Right cardiac atrium (tissue), 5 donors: ENCODE measurements at regions not wholly inside any gene's neighbourhood (a gene's known extent, or its start where the extent isn't known, plus 50 kb on each side); places are given as distances from the start of the nearest gene placed in this dataset.
A peak's percentile ranks its signal among the peaks of the same experiment; 100 is the strongest.

Experiments
- ATAC-seq, 2 donors: fragments of 200-7000 bp; cut with Tn5 transposase; one replicate each; pipeline versions ENCODE4 v1.8.0 to v1.9.1; 2020; ENCODE audit warnings: moderate library complexity in 2 of 2, mild to moderate bottlenecking in 1 of 2
- DNase-seq, 3 donors: peaks; one replicate each; pipeline ENCODE4 v3.0.0-alpha.2; 2020
- H3K27ac ChIP-seq: one replicate; pipeline ENCODE4 v1.5.1; 2013; ENCODE audit warnings: mild to moderate bottlenecking, low read length, control low read depth, moderate library complexity
- H3K27me3 ChIP-seq: one replicate; pipeline ENCODE4 v1.6.1; 2013; ENCODE audit not compliant: control insufficient read depth, insufficient read depth
- H3K4me1 ChIP-seq: one replicate; pipeline ENCODE4 v1.6.1; 2013; ENCODE audit warnings: low read length; ENCODE audit not compliant: control insufficient read depth, insufficient read depth
- H3K4me3 ChIP-seq: one replicate; pipeline ENCODE4 v1.5.1; 2013; ENCODE audit warnings: low read length, control low read depth
- H3K9me3 ChIP-seq: one replicate; pipeline ENCODE4 v1.6.1; 2013; ENCODE audit warnings: low read length; ENCODE audit not compliant: control insufficient read depth
- WGBS: extraction: QIAGEN DNeasy Blood & Tissue Kit; methylation state at CpG from one replicate; pipeline ENCODE4 v1.1.7; 2013; 5-methylcytosine and 5-hydroxymethylcytosine counted together
- intact Hi-C, 4 donors: fragments of 100-400 bp; cut with DNase I; formaldehyde crosslinking; loops; one replicate each; pipeline versions ENCODE4 v1.11.0 to v1.14.0; 2022 to 2023
- donor health status: healthy with polysubstance abuse.
- donor health status: DM: no; HTN: yes; CAD: no.
- donor health status: DM: no; HTN: no; CAD: no.
- donor health status: DM: no; HTN: yes; CAD: no; lungs with severe emphysema.
- donor health status: DM: yes; HTN: yes; CAD: no.

DNA sequence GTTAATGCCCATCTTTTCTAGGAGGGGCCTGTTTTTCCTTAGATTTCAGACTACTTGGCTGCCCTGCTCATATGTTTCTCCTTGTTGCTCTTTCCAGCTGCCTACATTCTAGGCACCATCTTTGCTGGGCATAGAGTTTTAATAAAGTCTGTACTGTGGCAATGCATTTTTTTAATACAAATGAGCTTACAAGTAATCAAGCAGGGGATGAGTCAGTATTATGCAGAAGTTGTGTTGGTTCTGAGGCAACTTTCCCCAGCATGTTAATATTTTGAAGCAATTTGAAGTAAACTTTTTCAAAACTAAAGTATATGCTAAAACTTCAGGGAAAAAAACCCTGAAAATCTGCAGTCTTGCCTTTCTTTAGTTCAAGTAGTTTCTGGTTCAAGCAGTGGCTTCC lies 372.0 kb upstream of the GATB start:
- intact Hi-C loops, result no loop called here
- DNase-seq, result no peak
- Histone ChIP-seq H3K27me3 (no peaks in the 10 kb centered on the region), H3K4me1 (no peaks in the 10 kb centered on the region), H3K9me3 (no peaks in the 10 kb centered on the region), H3K27ac (no peak overlapping the region), H3K4me3 (no peak overlapping the region)
- no peak for ATAC-seq

GRCh38 chr4:152128356-152128755 lies 367.5 kb upstream of the GATB start:
- ATAC-seq, result no peak
- intact Hi-C loops, result no loop called here

DNA sequence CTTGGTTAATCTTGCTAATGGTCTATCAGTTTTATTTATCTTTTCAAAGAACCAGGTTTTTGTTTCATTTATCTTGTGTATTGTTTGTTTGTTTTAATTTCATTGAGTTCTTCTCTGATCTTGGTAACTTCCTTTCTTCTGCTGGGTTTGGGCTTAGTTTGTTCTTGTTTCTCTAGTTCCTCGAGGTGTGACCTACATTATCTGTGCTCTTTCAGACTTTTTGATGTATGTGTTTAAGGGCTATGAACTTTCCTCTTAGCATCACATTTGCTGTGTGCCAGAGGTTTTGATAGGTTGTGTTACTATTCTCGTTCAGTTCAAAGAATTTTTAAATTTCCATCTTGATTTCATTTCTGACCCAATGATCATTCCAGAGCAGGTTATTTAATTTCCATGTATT lies 365.4 kb upstream of the GATB start:
- H3K27ac ChIP-seq, result no peak overlapping the region
- no peak for ATAC-seq
- no peaks in the 10 kb centered on the region for H3K4me1 ChIP-seq
- DNase-seq, result no peak
- intact Hi-C loops, result no loop called here
- no peak overlapping the region for H3K4me3 ChIP-seq
- 81% methylated on average over 2 of the region's 2 CpGs for WGBS
- no peaks in the 10 kb centered on the region for H3K9me3 ChIP-seq
- H3K27me3 ChIP-seq, result no peaks in the 10 kb centered on the region

More at GRCh38 chr4:152128356-152128755, 367.5 kb upstream of the GATB start:
- Histone ChIP-seq H3K4me3 (no peak overlapping the region), H3K4me1 (no peaks in the 10 kb centered on the region), H3K27ac (no peak overlapping the region), H3K27me3 (no peaks in the 10 kb centered on the region), H3K9me3 (no peaks in the 10 kb centered on the region)
- 80% methylated on average over 1 of the region's 1 CpG for WGBS
- DNase-seq, result no peak

- Histone ChIP-seq H3K9me3 (no peaks in the 10 kb centered on the region), H3K27ac (no peak overlapping the region), H3K4me1 (peaks cover 4% of the 10 kb centered on the region), H3K4me3 (no peak overlapping the region), H3K27me3 (no peaks in the 10 kb centered on the region)
- DNase-seq, result no peak
- no peak for ATAC-seq
- intact Hi-C loops, result no loop called here
- 77% methylated on average over 12 of the region's 12 CpGs for WGBS
These were observed 358.2 kb upstream of the GATB start for GRCh38 chr4:152118819-152119553.

GRCh38 chr4:152117933-152118507 lies 357.2 kb upstream of the GATB start:
- ATAC-seq, result no peak
- DNase-seq, result no peak
- H3K4me1 ChIP-seq, result peaks cover 8% of the 10 kb centered on the region
- H3K9me3 ChIP-seq, result no peaks in the 10 kb centered on the region
- H3K4me3 ChIP-seq, result no peak overlapping the region
- WGBS, result 79% methylated on average over 8 of the region's 8 CpGs
- intact Hi-C loops, result no loop called here
- H3K27me3 ChIP-seq, result no peaks in the 10 kb centered on the region
- no peak overlapping the region for H3K27ac ChIP-seq

DNA sequence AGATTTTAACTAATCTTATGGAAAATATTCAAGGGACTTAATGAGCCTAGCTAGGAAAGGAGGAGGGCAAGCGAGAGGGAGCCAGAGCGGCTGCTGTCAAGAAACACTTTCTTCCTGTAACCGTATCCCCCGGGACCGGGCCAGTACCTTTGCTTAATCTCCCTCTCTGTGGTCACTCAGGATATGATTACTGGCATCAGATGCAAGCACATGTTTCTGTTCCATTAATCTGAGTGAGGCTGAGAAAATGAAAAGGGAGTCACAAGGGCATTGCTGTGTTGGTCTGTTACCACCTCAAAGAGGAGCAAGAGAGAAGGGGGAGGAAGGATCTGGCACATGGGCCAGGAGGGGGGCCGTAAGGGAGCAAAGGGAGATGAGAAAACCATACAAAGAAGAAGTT lies 356.7 kb upstream of the GATB start:
- no peaks in the 10 kb centered on the region for H3K27me3 ChIP-seq
- H3K4me1 ChIP-seq, result peaks cover 10% of the 10 kb centered on the region
- H3K27ac ChIP-seq, result no peak overlapping the region
- peak in 1 of 2 donors; percentile 68 for ATAC-seq
- DNase-seq, result no peak
- H3K9me3 ChIP-seq, result no peaks in the 10 kb centered on the region
- 59% methylated on average over 6 of the region's 6 CpGs for WGBS
- no peak overlapping the region for H3K4me3 ChIP-seq
- intact Hi-C loops, result no loop called here

GRCh38 chr4:152117054-152117453 lies 356.2 kb upstream of the GATB start:
- WGBS, result 87% methylated on average over 3 of the region's 3 CpGs
- DNase-seq, result no peak
- peaks cover 13% of the 10 kb centered on the region for H3K4me1 ChIP-seq
- ATAC-seq, result no peak
- H3K4me3 ChIP-seq, result no peak overlapping the region
- no peaks in the 10 kb centered on the region for H3K27me3 ChIP-seq
- H3K27ac ChIP-seq, result no peak overlapping the region
- no peaks in the 10 kb centered on the region for H3K9me3 ChIP-seq
- intact Hi-C loops, result no loop called here

DNA sequence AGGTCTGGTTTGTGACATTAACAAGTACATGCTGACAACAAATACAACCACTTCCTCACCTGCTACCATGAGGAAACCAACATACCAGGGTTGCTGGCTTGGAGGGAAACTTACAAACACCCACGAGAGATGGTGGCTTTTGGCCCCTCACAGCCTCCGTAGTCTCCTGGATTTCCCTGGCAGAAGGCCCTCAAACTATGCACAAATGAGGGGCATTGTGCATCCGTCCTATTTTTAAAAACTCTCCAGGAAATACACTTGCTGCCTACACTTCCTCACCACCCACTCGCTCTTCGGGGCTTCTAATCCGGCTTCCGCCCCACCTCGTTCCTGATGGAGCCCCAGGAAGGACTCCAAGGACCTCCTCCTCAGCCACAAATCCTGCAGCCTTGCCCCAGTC lies 355.0 kb upstream of the GATB start:
- H3K4me3 ChIP-seq, result no peak overlapping the region
- ATAC-seq, result peak in 1 of 2 donors; percentile 15
- no peaks in the 10 kb centered on the region for H3K27me3 ChIP-seq
- WGBS, result 35% methylated on average over 8 of the region's 8 CpGs
- DNase-seq, result peak in 1 of 3 donors; percentile 38
- peaks cover 15% of the 10 kb centered on the region for H3K4me1 ChIP-seq
- no peak overlapping the region for H3K27ac ChIP-seq
- intact Hi-C loops, result no loop called here
- no peaks in the 10 kb centered on the region for H3K9me3 ChIP-seq

GRCh38 chr4:152115118-152115517 lies 354.3 kb upstream of the GATB start:
- DNase-seq, result no peak
- Histone ChIP-seq H3K27me3 (no peaks in the 10 kb centered on the region), H3K27ac (no peak overlapping the region), H3K9me3 (no peaks in the 10 kb centered on the region), H3K4me1 (peaks cover 15% of the 10 kb centered on the region), H3K4me3 (no peak overlapping the region)
- ATAC-seq, result no peak
- intact Hi-C loops, result no loop called here
- WGBS, result 70% methylated on average over 3 of the region's 3 CpGs

DNA sequence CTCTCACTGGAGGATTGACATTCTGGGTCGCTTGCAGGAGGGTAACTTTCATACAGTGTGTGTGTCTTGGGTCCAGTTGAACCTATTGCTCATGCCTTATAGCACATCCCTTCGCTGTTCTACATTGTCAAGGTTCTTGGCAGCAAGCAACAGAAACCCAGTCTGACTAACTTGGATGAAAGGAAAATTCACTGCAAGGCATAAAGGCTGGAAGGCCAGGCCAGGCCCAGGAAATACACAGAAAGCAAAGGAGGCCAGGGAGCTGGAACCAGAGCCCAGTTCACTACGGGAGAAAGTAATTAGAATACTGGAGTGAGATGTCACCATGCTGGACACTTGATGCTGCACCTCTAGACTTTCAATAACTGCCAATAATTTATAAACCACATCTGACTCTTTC lies 353.8 kb upstream of the GATB start:
- WGBS, result 49% methylated on average over 3 of the region's 3 CpGs
- ATAC-seq (no peak), DNase-seq (no peak)
- Histone ChIP-seq H3K27ac (no peak overlapping the region), H3K9me3 (no peaks in the 10 kb centered on the region), H3K27me3 (no peaks in the 10 kb centered on the region), H3K4me3 (no peak overlapping the region), H3K4me1 (peaks cover 15% of the 10 kb centered on the region)
- intact Hi-C loops, result no loop called here

DNA sequence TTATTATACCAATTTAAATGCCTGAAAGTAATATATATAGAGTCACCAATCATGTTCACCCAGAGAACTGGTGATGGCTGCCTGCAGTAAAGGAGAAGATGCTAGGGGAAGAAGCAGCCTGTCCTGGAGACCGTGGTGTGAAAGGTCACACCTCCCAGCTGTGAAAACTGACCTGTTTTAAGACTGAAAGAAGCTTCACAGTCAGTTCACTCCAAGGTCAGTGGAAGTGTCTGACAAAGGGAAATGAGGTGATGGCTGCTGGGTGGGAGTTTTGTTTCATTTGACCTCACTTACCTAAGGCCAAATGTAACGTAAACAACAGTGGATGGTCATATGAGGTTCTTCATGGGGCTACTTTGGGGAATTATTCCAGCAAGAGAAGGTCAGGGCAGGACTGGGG lies 352.1 kb upstream of the GATB start:
- WGBS, result 73% methylated on average over 2 of the region's 2 CpGs
- peaks cover 15% of the 10 kb centered on the region for H3K4me1 ChIP-seq
- no peak overlapping the region for H3K27ac ChIP-seq
- H3K4me3 ChIP-seq, result no peak overlapping the region
- intact Hi-C loops, result no loop called here
- DNase-seq (no peak), ATAC-seq (no peak)
- no peaks in the 10 kb centered on the region for H3K9me3 ChIP-seq
- no peaks in the 10 kb centered on the region for H3K27me3 ChIP-seq

DNA sequence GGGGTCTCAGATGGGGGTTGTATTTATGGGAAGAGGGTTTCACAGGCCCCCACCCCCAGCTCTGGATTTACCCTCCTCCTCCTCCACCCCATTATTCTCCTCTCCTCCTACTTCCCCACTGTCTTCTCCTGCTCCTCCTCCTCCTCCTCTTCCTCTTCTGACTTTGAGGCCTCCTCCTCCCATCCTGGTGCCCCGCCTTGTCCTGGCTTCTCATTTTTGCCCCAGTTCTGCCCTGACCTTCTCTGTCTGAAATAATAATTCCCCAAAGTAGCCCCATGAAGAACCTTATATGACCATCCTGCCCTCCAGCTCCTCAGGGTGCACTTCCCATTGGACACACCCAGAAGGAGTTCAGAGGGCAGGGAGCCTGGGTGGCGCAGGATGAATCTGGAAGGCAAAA lies 351.4 kb upstream of the GATB start:
- no peak overlapping the region for H3K27ac ChIP-seq
- intact Hi-C loops, result no loop called here
- peaks cover 15% of the 10 kb centered on the region for H3K4me1 ChIP-seq
- ATAC-seq, result no peak
- no peak overlapping the region for H3K4me3 ChIP-seq
- no peak for DNase-seq
- H3K27me3 ChIP-seq, result no peaks in the 10 kb centered on the region
- 93% methylated on average over 2 of the region's 2 CpGs for whole genome bisulfite sequencing
- H3K9me3 ChIP-seq, result no peaks in the 10 kb centered on the region
